Stomach (tissue), 8 donors: ENCODE measurements at regions not wholly inside any gene's neighbourhood (a gene's known extent, or its start where the extent isn't known, plus 50 kb on each side); places are given as distances from the start of the nearest gene placed in this dataset.
"Not testable (repeated sequence)": the region's sequence is repeated elsewhere in the genome, so short reads cannot be mapped to it uniquely, and the experiment has no call there.

Experiments
- DNase-seq, 2 donors: peaks; one replicate each; pipeline versions ENCODE4 v3.0.0 to v3.0.0-alpha.2; 2013 to 2019
- H3K27ac ChIP-seq, 5 donors: fragments of 200-600 bp in 4 of 5; sonication (generic) in 4 of 5; one replicate each; pipeline ENCODE4 v1.5.1; 2013 to 2019; ENCODE audit warnings: mild to moderate bottlenecking in 1 of 5, moderate library complexity in 1 of 5
- H3K27me3 ChIP-seq, 3 donors: fragments of 200-600 bp; sonication (generic); one replicate each; pipeline ENCODE4 v1.5.1; 2017 to 2019; ENCODE audit warnings: mixed run types in 1 of 3
- H3K36me3 ChIP-seq, 4 donors: fragments of 200-600 bp; sonication (generic); 1 replicate in 3 of 4; 2 replicates in 1 of 4; pipeline ENCODE4 v1.5.1; 2016 to 2019
- H3K4me1 ChIP-seq, 4 donors: fragments of 200-600 bp; sonication (generic); one replicate each; pipeline ENCODE4 v1.5.1; 2016 to 2019
- H3K4me3 ChIP-seq, 4 donors: fragments of 200-600 bp; sonication (generic) in 3 of 4; one replicate each; pipeline ENCODE4 v1.5.1; 2016 to 2019; ENCODE audit warnings: mild to moderate bottlenecking in 1 of 4
- H3K9me3 ChIP-seq, 4 donors: fragments of 200-600 bp; sonication (generic); one replicate each; pipeline ENCODE4 v1.5.1; 2016 to 2019
- EP300 ChIP-seq: sonication (generic); formaldehyde crosslinking; IDR thresholded peaks from one replicate; pipeline ENCODE4 v1.6.1; 2017; ENCODE audit warnings: antibody characterized with exemption
- POLR2A ChIP-seq, 4 donors: fragments of 450-650 bp; IDR thresholded peaks; one replicate each; pipeline ENCODE4 v1.6.1; 2016; ENCODE audit warnings: antibody characterized with exemption in 4 of 4, control low read depth in 2 of 4, mild to moderate bottlenecking in 1 of 4, moderate library complexity in 1 of 4
- POLR2AphosphoS5 ChIP-seq, 3 donors: sonication (generic); formaldehyde crosslinking; IDR thresholded peaks; one replicate each; pipeline ENCODE4 v1.6.1; 2016; ENCODE audit warnings: antibody characterized with exemption in 3 of 3
- WGBS, 5 donors: extraction: QIAGEN DNeasy Blood & Tissue Kit in 3 of 5; methylation state at CpG; one replicate each; pipeline versions ENCODE4 v1.1.5 to v1.1.7; 2013 to 2018; 5-methylcytosine and 5-hydroxymethylcytosine counted together
- intact Hi-C: fragments of 100-400 bp; cut with DNase I; formaldehyde crosslinking; loops from one replicate; pipeline ENCODE4 v1.15.1; 2023; ENCODE audit warnings: low total_unique reads
- TF ChIP-seq, protein P1 (sequence below), 7 experiments: fragments of 450-650 bp in 4 of 7; fragments of 200-600 bp in 3 of 7; sonication (generic) in 3 of 7; IDR thresholded peaks; one replicate each; pipeline ENCODE4 v1.5.1; 2016 to 2019; ENCODE audit warnings: antibody characterized with exemption in 7 of 7, control low read depth in 2 of 7, mild to moderate bottlenecking in 1 of 7
- donor health status: healthy with polysubstance abuse.
- donor health status: Bipolar disorder and iron deficiency.
- donor health status: healthy.

DNA sequence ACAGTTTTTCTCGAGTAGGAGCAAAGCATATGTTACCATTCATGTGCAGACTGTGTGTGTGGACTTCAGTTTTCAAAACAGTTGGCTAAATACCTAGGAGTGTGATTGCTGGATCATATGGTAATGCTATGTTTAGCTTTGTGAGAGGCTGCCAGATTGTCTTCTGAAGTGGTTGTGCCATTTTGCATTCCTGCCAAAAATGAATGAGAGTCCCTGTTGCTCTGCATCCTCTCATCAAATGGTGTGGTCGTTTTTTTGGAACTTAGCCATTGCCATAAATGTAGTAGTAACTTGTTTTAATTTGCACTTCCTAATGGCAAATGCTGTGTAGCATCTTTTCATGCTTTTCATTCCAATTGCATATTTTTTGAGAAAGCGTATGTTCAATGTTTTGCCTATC, 77.2 kb upstream of the NDN start:
- Histone ChIP-seq H3K9me3 (peaks cover 0 to 45% (median 21%) of the 10 kb centered on the region in 4 donors), H3K4me1 (no peaks in the 10 kb centered on the region), H3K27me3 (no peaks in the 10 kb centered on the region), H3K36me3 (no peaks in the 10 kb centered on the region), H3K27ac (no peak overlapping the region), H3K4me3 (no peak overlapping the region)
- WGBS, 5 donors = 51 to 62% (median 54%) methylated on average over 3 of the region's 3 CpGs
- no peak for DNase-seq
- intact Hi-C loops = no loop called here
- TF ChIP-seq POLR2AphosphoS5 (IDR thresholded peaks at IDR 0.05) (no peak), EP300 (no peak), POLR2A (IDR thresholded peaks at IDR 0.05) (no peak)
- TF ChIP-seq, protein P1, sequence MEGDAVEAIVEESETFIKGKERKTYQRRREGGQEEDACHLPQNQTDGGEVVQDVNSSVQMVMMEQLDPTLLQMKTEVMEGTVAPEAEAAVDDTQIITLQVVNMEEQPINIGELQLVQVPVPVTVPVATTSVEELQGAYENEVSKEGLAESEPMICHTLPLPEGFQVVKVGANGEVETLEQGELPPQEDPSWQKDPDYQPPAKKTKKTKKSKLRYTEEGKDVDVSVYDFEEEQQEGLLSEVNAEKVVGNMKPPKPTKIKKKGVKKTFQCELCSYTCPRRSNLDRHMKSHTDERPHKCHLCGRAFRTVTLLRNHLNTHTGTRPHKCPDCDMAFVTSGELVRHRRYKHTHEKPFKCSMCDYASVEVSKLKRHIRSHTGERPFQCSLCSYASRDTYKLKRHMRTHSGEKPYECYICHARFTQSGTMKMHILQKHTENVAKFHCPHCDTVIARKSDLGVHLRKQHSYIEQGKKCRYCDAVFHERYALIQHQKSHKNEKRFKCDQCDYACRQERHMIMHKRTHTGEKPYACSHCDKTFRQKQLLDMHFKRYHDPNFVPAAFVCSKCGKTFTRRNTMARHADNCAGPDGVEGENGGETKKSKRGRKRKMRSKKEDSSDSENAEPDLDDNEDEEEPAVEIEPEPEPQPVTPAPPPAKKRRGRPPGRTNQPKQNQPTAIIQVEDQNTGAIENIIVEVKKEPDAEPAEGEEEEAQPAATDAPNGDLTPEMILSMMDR (IDR thresholded peaks at IDR 0.05) = no peak

DNA sequence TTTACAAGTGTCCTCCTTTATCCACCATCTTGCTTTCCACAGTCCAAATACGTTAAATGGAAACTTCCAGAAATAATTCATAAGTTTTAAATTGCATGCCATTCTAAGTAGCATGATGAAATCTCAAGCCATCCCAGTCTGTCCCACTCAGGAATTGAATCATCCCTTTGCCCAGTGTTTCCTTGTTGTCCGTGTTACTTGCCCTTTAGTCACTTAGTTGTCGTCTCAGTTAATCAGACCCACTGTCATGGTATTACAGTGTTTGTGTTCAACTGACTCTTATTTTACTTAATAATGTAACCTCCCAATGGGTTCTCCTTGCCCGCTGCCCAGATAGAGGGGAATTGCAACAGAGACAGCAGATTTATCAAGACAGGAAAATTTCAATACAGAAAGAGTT, 77.6 kb upstream of the NDN start:
- no peaks in the 10 kb centered on the region for H3K4me1 ChIP-seq
- H3K27me3 ChIP-seq = no peaks in the 10 kb centered on the region
- DNase-seq = no peak
- H3K27ac ChIP-seq = no peak overlapping the region
- 77 to 88% (median 86%) methylated on average over 4 of the region's 4 CpGs for WGBS, 5 donors
- H3K9me3 ChIP-seq = peaks cover 0 to 45% (median 23%) of the 10 kb centered on the region in 4 donors
- TF ChIP-seq, protein P1 (IDR thresholded peaks at IDR 0.05) = no peak
- TF ChIP-seq EP300 (no peak), POLR2A (IDR thresholded peaks at IDR 0.05) (no peak), POLR2AphosphoS5 (IDR thresholded peaks at IDR 0.05) (no peak)
- no peaks in the 10 kb centered on the region for H3K36me3 ChIP-seq
- no peak overlapping the region for H3K4me3 ChIP-seq
- intact Hi-C loops = no loop called here

DNA sequence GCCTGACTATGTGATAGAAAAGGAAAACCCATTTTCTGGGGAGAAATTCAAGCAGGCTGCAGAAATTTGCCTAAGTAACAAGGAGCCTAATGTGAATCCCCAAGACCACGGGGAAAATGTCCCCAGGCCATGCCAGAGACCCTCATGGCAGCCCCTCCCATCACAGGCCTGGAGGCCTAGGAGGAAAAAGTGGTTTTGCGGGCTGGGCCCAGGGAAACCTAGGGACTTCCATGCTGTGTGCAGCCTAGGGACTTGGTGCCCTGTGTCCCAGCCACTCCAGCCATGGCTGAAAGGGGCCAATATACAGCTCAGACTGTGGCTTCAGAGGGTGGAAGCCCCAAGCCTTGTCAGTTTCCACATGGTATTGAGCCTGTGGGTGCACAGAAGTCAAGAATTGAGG, 79.7 kb upstream of the NDN start:
- H3K36me3 ChIP-seq, H3K4me1 ChIP-seq, H3K27me3 ChIP-seq, H3K4me3 ChIP-seq, H3K27ac ChIP-seq, intact Hi-C loops, DNase-seq: not testable (repeated sequence)
- peaks cover 0 to 49% (median 28%) of the 10 kb centered on the region in 4 donors for H3K9me3 ChIP-seq
- WGBS, 5 donors = 42 to 79% (median 59%) methylated on average over 2 of the region's 2 CpGs

DNA sequence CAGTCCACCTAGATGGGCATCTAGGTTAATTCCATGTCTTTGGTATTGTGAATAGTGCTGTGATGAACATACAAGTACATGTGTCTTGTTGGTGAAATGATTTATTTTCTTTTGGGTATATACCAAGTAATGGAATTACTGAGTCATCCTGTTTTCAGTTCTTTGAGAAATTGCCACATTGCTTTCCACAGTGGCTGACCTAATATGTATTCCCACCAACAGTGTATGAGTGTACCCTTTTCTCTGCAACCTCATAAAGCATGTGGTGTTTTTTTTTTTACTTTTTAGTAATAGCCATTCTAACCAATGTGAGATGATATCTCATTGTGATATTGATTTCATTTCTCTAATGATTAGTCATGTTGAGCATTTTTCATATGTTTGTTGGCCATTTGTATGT, 86.0 kb upstream of the NDN start:
- peaks cover 0 to 19% (median 4%) of the 10 kb centered on the region in 4 donors for H3K9me3 ChIP-seq
- no peaks in the 10 kb centered on the region for H3K36me3 ChIP-seq
- H3K4me1 ChIP-seq = no peaks in the 10 kb centered on the region
- no peak for DNase-seq
- no peaks in the 10 kb centered on the region for H3K27me3 ChIP-seq
- intact Hi-C loops = no loop called here
- TF ChIP-seq, protein P1 (IDR thresholded peaks at IDR 0.05) = no peak
- no peak for TF ChIP-seq POLR2AphosphoS5 (IDR thresholded peaks at IDR 0.05)
- no peak overlapping the region for H3K4me3 ChIP-seq
- no peak overlapping the region for H3K27ac ChIP-seq

DNA sequence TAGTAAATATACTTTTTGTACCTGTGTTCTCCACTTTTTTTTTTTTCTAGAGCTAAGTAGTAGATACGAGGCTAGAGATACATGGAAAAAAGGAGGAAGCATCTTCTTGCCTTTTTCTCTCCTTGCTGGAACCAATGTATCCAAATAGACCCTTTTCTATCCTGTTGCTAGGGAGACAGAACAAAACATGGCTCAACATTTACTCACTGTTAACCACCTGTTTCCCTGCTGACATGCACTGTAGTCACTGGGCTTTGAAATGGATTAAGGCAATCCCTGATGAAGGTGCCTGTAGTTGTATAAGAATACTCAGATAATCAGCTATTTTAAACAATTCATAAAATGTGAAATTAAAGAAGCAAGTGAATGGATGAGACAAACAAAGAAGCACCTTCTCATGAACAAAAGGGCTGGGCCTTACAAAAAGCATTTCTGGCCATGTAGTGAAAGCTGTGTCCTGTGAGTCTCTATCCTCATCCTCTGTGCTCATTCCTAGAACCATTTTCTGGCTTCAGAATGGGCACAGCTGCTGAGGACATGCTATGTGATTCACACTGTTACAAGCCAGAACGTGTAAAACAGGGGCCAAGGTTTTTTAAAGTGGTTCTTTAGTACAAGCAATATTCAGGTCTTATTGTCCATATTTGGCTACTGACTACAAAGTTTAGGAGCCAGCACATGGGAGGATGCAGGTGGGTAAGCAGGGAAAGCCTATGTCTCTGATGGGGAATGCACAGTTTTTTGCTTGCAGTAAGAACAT, 100.4 kb upstream of the NDN start:
- TF ChIP-seq POLR2A (IDR thresholded peaks at IDR 0.05) (no peak), POLR2AphosphoS5 (IDR thresholded peaks at IDR 0.05) (no peak), EP300 (no peak)
- TF ChIP-seq, protein P1 (IDR thresholded peaks at IDR 0.05) = no peak
- WGBS, 5 donors = 17 to 36% (median 30%) methylated on average over 2 of the region's 2 CpGs

More for the DNA sequence above, 100.4 kb upstream of the NDN start:
- Histone ChIP-seq H3K4me1 (no peaks in the 10 kb centered on the region), H3K36me3 (no peaks in the 10 kb centered on the region), H3K27me3 (no peaks in the 10 kb centered on the region), H3K27ac (no peak overlapping the region), H3K4me3 (no peak overlapping the region), H3K9me3 (peaks cover 0 to under 1% (median 0%) of the 10 kb centered on the region in 4 donors)
- intact Hi-C loops = no loop called here
- DNase-seq = peak in 1 of 2 donors; percentile 18
